ENCODE measurements at regions not wholly inside any gene's neighbourhood (a gene's known extent, or its start where the extent isn't known, plus 50 kb on each side); places are given as distances from the start of the nearest gene placed in this dataset.

DNA sequence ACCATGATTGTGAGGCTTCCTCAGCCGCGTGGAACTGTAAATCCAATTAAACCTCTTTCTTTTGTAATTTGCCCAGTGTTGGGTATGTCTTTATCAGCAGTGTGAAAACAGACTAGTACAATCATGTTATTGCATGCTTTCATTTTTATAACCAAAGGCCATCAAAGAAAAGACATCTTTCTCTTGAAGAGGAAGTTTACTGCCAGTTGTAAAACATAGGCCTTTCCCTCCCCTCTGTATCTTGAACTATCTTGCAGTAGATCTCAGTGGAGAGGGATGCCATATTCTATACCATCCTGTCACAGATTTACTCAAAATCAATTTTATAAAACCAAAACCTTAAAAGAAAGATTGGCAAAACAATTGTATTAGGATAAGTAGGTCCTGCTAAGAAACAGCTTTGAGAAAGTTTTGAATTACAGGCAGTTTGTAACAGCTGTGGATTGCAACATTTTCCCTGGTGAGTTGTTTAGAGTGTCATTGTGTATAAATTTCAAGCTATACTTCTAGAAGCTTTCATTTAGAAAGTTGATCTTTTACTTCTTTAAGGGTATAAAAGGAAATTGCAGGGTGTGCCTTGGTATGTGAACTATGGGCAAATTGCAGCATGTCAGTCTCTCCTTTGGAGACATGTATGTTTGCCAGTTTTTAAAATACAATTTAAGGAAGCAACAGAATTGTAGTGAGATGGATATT lies 128.0 kb downstream of the ATP23 start:
- H3K27ac ChIP-seq, result no peak overlapping the region
- no peak for TF ChIP-seq ZFX (IDR thresholded peaks at IDR 0.05)
- TF ChIP-seq, protein P1, sequence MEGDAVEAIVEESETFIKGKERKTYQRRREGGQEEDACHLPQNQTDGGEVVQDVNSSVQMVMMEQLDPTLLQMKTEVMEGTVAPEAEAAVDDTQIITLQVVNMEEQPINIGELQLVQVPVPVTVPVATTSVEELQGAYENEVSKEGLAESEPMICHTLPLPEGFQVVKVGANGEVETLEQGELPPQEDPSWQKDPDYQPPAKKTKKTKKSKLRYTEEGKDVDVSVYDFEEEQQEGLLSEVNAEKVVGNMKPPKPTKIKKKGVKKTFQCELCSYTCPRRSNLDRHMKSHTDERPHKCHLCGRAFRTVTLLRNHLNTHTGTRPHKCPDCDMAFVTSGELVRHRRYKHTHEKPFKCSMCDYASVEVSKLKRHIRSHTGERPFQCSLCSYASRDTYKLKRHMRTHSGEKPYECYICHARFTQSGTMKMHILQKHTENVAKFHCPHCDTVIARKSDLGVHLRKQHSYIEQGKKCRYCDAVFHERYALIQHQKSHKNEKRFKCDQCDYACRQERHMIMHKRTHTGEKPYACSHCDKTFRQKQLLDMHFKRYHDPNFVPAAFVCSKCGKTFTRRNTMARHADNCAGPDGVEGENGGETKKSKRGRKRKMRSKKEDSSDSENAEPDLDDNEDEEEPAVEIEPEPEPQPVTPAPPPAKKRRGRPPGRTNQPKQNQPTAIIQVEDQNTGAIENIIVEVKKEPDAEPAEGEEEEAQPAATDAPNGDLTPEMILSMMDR (conservative IDR thresholded peaks at IDR 0.05), result no peak

DNA sequence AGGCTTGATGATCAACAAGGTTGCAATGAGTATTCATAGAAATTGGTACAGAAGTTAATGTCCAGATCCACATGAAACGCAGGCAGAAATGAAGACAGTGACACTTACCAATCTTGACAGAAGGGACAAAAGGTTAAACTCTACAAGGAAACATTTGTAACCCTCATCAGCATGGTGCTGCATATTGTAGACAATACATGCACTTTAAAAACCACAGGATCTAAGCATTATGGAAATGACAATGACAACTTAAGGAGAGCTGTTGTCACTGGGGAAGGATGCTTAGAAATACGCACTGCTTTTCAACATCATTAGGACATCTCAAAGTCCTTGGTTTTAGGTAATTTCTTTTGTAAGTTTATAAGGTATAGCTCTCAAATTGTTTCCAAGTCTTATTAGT lies 130.6 kb downstream of the ATP23 start:
- H3K27ac ChIP-seq, result no peak overlapping the region
- TF ChIP-seq, protein P1 (conservative IDR thresholded peaks at IDR 0.05), result no peak
- TF ChIP-seq ZFX (IDR thresholded peaks at IDR 0.05), result no peak

DNA sequence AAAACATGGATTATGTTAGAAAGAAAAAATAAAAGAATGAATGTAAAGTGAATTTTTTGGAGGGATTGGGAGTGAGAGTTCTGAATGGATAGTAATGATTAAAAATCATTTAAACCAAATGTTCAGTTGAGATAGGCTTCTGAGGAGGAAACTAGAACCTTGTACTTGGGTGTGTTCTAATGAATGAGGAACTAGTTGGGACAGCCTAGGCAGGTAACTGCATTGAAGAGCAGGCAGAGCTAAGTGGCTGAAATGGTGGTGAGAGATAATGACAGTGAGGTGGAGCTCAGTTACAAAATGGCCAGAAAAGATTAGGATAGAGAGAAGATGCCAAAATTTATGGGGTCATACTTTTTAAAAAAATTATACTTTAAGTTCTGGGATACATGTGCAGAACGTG lies 132.9 kb downstream of the ATP23 start:
- no peak for TF ChIP-seq ZFX (IDR thresholded peaks at IDR 0.05)
- TF ChIP-seq, protein P1 (conservative IDR thresholded peaks at IDR 0.05), result no peak
- no peak overlapping the region for H3K27ac ChIP-seq

DNA sequence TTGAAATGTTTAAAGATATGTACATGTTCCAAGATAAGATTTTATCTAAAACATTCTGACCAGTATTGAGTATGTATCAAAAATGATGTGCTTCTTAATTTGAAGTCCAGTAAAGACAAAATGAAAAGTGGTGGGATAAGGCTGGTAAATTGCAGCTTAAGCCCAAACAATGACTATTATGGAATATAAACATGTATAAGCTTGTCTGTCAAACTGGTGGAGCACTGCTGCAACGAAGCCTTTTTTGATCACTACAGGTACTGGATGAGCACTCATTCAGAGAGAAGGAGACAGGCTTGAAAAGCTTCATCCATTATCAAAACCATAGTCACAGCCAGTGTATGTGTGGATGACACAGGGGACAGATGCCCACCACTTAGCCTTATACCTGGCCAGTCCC lies 138.4 kb downstream of the ATP23 start:
- no peak overlapping the region; the same call in 1 of the 2 replicates for H3K27ac ChIP-seq
- TF ChIP-seq, protein P1 (conservative IDR thresholded peaks at IDR 0.05), result no peak
- TF ChIP-seq ZFX (IDR thresholded peaks at IDR 0.05), result no peak

DNA sequence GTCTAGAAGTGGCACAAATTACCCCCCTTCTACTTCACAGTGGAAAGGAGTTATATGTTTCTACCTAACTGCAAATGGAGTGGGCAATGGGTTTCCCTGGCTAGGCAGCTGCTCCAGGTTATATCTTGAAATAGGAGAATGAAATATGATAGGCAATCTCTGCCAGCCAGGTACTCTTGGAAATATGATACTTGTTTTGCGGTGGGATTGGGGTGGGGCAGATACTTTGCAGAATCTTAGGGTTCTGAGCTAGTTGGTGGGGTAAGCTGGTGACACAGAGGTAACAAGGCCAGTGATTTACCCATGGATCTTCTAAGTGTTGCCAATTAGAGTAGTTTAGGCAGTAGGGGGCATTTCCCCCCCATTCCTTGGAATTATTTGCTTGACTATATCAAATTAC lies 140.1 kb downstream of the ATP23 start:
- no peak for TF ChIP-seq ZFX (IDR thresholded peaks at IDR 0.05)
- TF ChIP-seq, protein P1 (conservative IDR thresholded peaks at IDR 0.05), result no peak
- no peak overlapping the region for H3K27ac ChIP-seq

DNA sequence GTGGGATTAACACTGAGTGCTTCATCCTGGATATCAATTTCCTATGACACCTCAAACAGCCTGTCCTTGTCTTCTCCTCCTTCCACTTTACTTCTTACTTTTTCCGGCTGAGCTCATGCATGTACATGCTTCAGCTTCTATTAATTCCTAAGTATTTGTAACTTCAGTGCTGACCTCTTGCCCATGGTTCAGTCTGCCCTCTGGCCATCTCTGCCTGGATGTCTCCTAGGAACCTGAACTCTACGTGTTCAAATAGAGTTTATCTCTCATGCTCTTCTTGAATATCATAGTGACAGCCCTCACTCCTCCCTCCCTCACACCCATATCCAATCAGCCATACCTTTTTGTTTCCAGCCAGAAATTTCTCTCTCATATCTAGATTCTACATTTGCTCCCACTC lies 141.6 kb downstream of the ATP23 start:
- H3K27ac ChIP-seq, result no peak overlapping the region
- TF ChIP-seq ZFX (IDR thresholded peaks at IDR 0.05), result no peak
- TF ChIP-seq, protein P1 (conservative IDR thresholded peaks at IDR 0.05), result no peak

DNA sequence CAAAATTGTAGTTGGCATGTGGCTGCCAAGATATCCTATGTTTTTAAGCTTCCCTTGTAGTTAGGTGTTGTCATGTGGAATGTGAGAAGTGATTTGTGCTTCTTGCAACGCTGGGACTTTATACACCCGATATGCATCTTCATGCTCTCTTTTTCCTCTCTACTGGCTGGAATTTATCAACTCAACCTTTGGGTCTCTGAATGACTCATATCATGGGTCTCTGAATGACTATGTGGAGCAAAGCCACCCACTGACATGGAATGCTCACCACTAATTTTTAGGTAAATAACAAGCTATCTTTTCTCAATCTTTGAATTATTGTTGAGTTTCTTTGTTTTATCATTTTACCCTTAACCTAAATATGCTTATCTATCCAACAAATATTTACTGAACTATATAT lies 144.6 kb downstream of the ATP23 start:
- no peak for TF ChIP-seq ZFX (IDR thresholded peaks at IDR 0.05)
- TF ChIP-seq, protein P1 (conservative IDR thresholded peaks at IDR 0.05), result no peak
- no peak overlapping the region for H3K27ac ChIP-seq

All from C4-2B (cell line).